Epithelial cell of proximal tubule (primary cell): ENCODE measurements at regions not wholly inside any gene's neighbourhood (a gene's known extent, or its start where the extent isn't known, plus 50 kb on each side); places are given as distances from the start of the nearest gene placed in this dataset.

Experiments
- DNase-seq: peaks from one replicate; pipeline ENCODE4 v3.0.0-alpha.2; 2011; ENCODE audit warnings: low read depth
- H3K4me3 ChIP-seq: 2 replicates; pipeline ENCODE4 v1.5.1; 2011; ENCODE audit warnings: low read depth, mild to moderate bottlenecking, low read length
- CTCF ChIP-seq: conservative IDR thresholded peaks from 2 replicates; pipeline ENCODE4 v1.5.1; 2012; ENCODE audit warnings: low read depth, mild to moderate bottlenecking, low read length

- no peak for TF ChIP-seq CTCF
- H3K4me3 ChIP-seq, result no peak overlapping the region
- DNase-seq, result no peak
These were observed 637.4 kb downstream of the MMUT start for GRCh38 chr6:48825501-48826151.

GRCh38 chr6:48818052-48818412 is 645.0 kb downstream of the MMUT start:
- TF ChIP-seq CTCF, result no peak
- H3K4me3 ChIP-seq, result no peak overlapping the region
- no peak for DNase-seq

GRCh38 chr6:48817333-48818051 is 645.6 kb downstream of the MMUT start:
- H3K4me3 ChIP-seq, result no peak overlapping the region
- DNase-seq, result no peak
- no peak for TF ChIP-seq CTCF

GRCh38 chr6:48814957-48815356 is 648.1 kb downstream of the MMUT start:
- no peak for DNase-seq
- TF ChIP-seq CTCF, result no peak
- H3K4me3 ChIP-seq, result no peak overlapping the region

GRCh38 chr6:48813836-48814235 is 649.2 kb downstream of the MMUT start:
- no peak for DNase-seq
- no peak overlapping the region for H3K4me3 ChIP-seq
- TF ChIP-seq CTCF, result no peak

GRCh38 chr6:48809700-48810099 is 653.4 kb downstream of the MMUT start:
- DNase-seq, result no peak
- no peak for TF ChIP-seq CTCF

GRCh38 chr6:48809245-48809644 is 653.8 kb downstream of the MMUT start:
- H3K4me3 ChIP-seq, result no peak overlapping the region
- TF ChIP-seq CTCF, result no peak
- DNase-seq, result no peak

More at GRCh38 chr6:48809700-48810099, 653.4 kb downstream of the MMUT start:
- no peak overlapping the region for H3K4me3 ChIP-seq
